ENCODE measurements at regions not wholly inside any gene's neighbourhood (a gene's known extent, or its start where the extent isn't known, plus 50 kb on each side); places are given as distances from the start of the nearest gene placed in this dataset.

GRCh38 chr15:37586011-37586583 is 348.3 kb upstream of the TMCO5A start:
- no peak overlapping the region for H3K4me2 ChIP-seq
- no peaks in the 10 kb centered on the region for H3K4me1 Mint-ChIP-seq
- no peaks in the 10 kb centered on the region for H3F3A ChIP-seq (ENCODE audit: low read depth)

GRCh38 chr15:37586976-37587375 is 347.5 kb upstream of the TMCO5A start:
- Histone ChIP-seq H3K4me3 (no peak overlapping the region), H4K20me1 (ENCODE audit: low read depth) (no peaks in the 10 kb centered on the region), H3K27me3 (no peaks in the 10 kb centered on the region), H3K79me2 (ENCODE audit: low read depth) (no peaks in the 10 kb centered on the region), H3K36me3 (no peaks in the 10 kb centered on the region), H3F3A (ENCODE audit: low read depth) (no peaks in the 10 kb centered on the region), H3K9me3 (ENCODE audit: low read depth) (no peaks in the 10 kb centered on the region), H3K9ac (no peak overlapping the region), H3K27ac (no peak overlapping the region), H3K4me2 (no peak overlapping the region), H3K4me1 (no peaks in the 10 kb centered on the region), H2AFZ (replicated peaks) (no peak overlapping the region)
- no peak overlapping the region for H3K4me3 Mint-ChIP-seq
- no peaks in the 10 kb centered on the region for H3K4me1 Mint-ChIP-seq
- DNase-seq (ENCODE audit: low spot score): no peak
- TF ChIP-seq CTCF (IDR thresholded peaks at IDR 0.05) (no peak), EZH2phosphoT487 (IDR thresholded peaks at IDR 0.05) (no peak), EZH2 (IDR thresholded peaks at IDR 0.05) (no peak)
- peaks cover 6% of the 10 kb centered on the region for H3K9me3 Mint-ChIP-seq
- H3K27me3 Mint-ChIP-seq (ENCODE audit: insufficient read depth, low read depth): no peaks in the 10 kb centered on the region
- H3K27ac Mint-ChIP-seq: no peak overlapping the region
- H3K36me3 Mint-ChIP-seq: no peaks in the 10 kb centered on the region

More at GRCh38 chr15:37586011-37586583, 348.3 kb upstream of the TMCO5A start:
- Histone ChIP-seq H3K4me3 (no peak overlapping the region), H3K79me2 (ENCODE audit: low read depth) (no peaks in the 10 kb centered on the region), H4K20me1 (ENCODE audit: low read depth) (no peaks in the 10 kb centered on the region), H3K9me3 (ENCODE audit: low read depth) (no peaks in the 10 kb centered on the region), H3K9ac (no peak overlapping the region), H3K27ac (no peak overlapping the region), H3K36me3 (no peaks in the 10 kb centered on the region), H2AFZ (replicated peaks) (no peak overlapping the region), H3K4me1 (no peaks in the 10 kb centered on the region), H3K27me3 (no peaks in the 10 kb centered on the region)
- no peaks in the 10 kb centered on the region for H3K36me3 Mint-ChIP-seq
- H3K27ac Mint-ChIP-seq: no peak overlapping the region
- no peak for DNase-seq (ENCODE audit: low spot score)
- no peaks in the 10 kb centered on the region for H3K27me3 Mint-ChIP-seq (ENCODE audit: insufficient read depth, low read depth)
- TF ChIP-seq EZH2 (IDR thresholded peaks at IDR 0.05): no peak
- no peak for TF ChIP-seq CTCF (IDR thresholded peaks at IDR 0.05)
- no peak for TF ChIP-seq EZH2phosphoT487 (IDR thresholded peaks at IDR 0.05)
- H3K9me3 Mint-ChIP-seq: peaks cover 6% of the 10 kb centered on the region
- no peak overlapping the region for H3K4me3 Mint-ChIP-seq

GRCh38 chr15:37594417-37594816 is 340.0 kb upstream of the TMCO5A start:
- no peaks in the 10 kb centered on the region for H3K36me3 Mint-ChIP-seq

More at GRCh38 chr15:37594417-37594816, 340.0 kb upstream of the TMCO5A start:
- Histone ChIP-seq H3K4me3 (no peak overlapping the region), H3K4me2 (no peak overlapping the region), H3K9ac (no peak overlapping the region), H3K4me1 (peaks cover 8% of the 10 kb centered on the region), H2AFZ (replicated peaks) (no peak overlapping the region), H3K79me2 (ENCODE audit: low read depth) (no peaks in the 10 kb centered on the region), H3K27me3 (no peaks in the 10 kb centered on the region), H3K9me3 (ENCODE audit: low read depth) (no peaks in the 10 kb centered on the region), H3K27ac (no peak overlapping the region), H3F3A (ENCODE audit: low read depth) (no peaks in the 10 kb centered on the region), H4K20me1 (ENCODE audit: low read depth) (no peaks in the 10 kb centered on the region), H3K36me3 (no peaks in the 10 kb centered on the region)
- peaks cover 22% of the 10 kb centered on the region for H3K4me1 Mint-ChIP-seq
- TF ChIP-seq EZH2 (IDR thresholded peaks at IDR 0.05) (no peak), EZH2phosphoT487 (IDR thresholded peaks at IDR 0.05) (no peak), CTCF (IDR thresholded peaks at IDR 0.05) (no peak)
- DNase-seq (ENCODE audit: low spot score): no peak
- H3K27ac Mint-ChIP-seq: no peak overlapping the region
- H3K4me3 Mint-ChIP-seq: no peak overlapping the region
- H3K27me3 Mint-ChIP-seq (ENCODE audit: insufficient read depth, low read depth): no peaks in the 10 kb centered on the region
- no peaks in the 10 kb centered on the region for H3K9me3 Mint-ChIP-seq

Measured in neural progenitor cell (in vitro differentiated cells).